ENCODE measurements at regions not wholly inside any gene's neighbourhood (a gene's known extent, or its start where the extent isn't known, plus 50 kb on each side); places are given as distances from the start of the nearest gene placed in this dataset.

- peak; percentile 51 for DNase-seq (ENCODE audit: low spot score)
- intact Hi-C loops (cut with DNase I): no loop called here
These were observed 323.6 kb upstream of the HS6ST1 start for GRCh38 chr2:128642316-128642715.

DNA sequence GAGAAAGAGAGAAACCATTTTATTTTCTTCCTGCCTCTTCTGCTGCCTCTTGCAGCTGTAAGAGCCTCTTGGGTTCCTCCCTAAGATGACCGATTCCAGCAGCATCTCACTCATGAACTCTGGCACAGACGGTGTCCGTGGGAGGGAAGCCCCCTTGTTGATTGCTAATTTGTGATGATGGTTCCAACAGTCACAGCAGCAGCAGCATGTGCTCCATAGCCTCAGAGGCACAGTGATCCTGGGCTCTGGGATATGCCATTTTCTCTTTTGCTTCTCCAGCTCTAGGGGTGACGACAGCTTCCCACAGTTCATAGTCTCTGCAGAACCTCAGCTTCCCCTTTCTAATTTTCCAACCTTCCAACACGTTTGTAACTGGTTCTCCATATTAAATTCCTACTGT is 324.2 kb upstream of the HS6ST1 start:
- peak; percentile 19 for DNase-seq (ENCODE audit: low spot score)
- intact Hi-C loops (cut with DNase I): no loop called here

- intact Hi-C loops (cut with DNase I): no loop called here
- peak; percentile 51 for DNase-seq (ENCODE audit: low spot score)
These were observed 324.8 kb upstream of the HS6ST1 start for GRCh38 chr2:128643221-128644065.

GRCh38 chr2:128644156-128644555 is 325.5 kb upstream of the HS6ST1 start:
- intact Hi-C loops (cut with DNase I): no loop called here
- peak; percentile 46 for DNase-seq (ENCODE audit: low spot score)

DNA sequence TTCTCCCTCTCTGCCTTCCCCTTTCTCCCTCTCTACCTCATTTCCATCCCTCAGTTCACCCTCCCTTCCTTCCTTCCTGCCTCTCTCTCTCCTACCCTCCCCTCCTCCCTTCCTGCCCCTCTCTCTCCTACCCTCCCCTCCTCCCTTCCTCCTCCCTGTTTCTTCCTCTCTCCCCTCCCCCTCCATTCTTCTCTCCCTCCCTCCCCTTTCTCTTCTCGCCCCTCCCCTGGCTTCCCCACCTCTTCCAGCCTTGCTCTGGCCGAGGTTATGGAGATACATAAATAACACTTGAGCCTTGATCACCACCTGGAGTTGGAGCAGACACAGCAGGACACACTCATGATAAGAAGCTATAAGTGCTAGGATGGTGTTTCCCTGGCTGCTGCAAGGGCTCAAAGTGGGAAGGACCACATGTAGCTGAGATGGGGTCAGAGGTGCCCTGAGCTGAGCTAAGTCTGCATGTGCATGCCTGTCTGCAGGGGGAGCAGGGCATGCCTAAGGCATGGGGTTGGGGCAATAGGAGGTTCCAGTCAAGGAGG is 326.1 kb upstream of the HS6ST1 start:
- intact Hi-C loops (cut with DNase I): no loop called here
- peak; percentile 7 for DNase-seq (ENCODE audit: low spot score)

DNA sequence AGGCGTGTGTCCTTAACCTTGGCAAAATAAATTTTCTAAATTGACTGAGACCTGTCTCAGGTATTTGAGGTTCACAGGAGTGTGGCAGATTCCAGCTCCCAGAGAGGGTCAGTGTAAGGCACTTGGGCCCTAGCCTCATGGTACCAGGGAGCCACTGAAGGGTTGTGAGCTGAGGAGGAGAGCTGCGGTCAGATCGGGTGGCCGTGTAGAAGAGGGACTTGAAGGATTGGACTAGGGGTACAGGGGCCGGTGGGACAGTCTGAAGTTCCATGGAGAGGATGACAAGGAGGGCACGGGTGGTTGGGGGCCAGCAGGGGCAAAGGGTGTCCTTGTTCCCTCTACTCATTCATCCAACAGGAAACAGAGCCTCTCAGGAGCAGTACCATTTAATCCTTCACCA is 327.0 kb upstream of the HS6ST1 start:
- intact Hi-C loops (cut with DNase I): no loop called here
- peak; percentile 57 for DNase-seq (ENCODE audit: low spot score)

- peak; percentile 74 for DNase-seq (ENCODE audit: low spot score)
- intact Hi-C loops (cut with DNase I): no loop called here
These were observed 327.4 kb upstream of the HS6ST1 start for GRCh38 chr2:128646091-128646490.

DNA sequence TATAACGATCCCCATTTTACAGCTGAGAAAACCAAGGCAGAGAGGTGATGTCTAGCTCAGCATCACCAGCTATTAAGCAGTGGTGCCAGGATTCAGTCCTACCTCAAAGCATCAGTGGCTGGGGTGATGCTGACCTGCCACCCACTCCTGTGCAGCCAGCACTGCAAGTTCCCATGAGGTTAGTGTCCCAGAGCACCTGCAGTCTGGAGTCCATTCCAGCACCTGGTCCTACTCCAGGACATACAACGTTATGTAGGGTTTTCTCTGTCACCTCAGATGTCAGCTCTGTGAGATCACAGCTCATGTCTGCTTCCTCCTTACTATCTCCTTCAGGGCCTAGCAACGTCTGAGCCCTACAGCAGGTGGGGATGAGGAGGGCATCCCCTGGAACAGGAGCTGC is 328.0 kb upstream of the HS6ST1 start:
- intact Hi-C loops (cut with DNase I): no loop called here
- peak; percentile 60 for DNase-seq (ENCODE audit: low spot score)

- intact Hi-C loops (cut with DNase I): no loop called here
These were observed 332.3 kb upstream of the HS6ST1 start for GRCh38 chr2:128651000-128651399.

DNA sequence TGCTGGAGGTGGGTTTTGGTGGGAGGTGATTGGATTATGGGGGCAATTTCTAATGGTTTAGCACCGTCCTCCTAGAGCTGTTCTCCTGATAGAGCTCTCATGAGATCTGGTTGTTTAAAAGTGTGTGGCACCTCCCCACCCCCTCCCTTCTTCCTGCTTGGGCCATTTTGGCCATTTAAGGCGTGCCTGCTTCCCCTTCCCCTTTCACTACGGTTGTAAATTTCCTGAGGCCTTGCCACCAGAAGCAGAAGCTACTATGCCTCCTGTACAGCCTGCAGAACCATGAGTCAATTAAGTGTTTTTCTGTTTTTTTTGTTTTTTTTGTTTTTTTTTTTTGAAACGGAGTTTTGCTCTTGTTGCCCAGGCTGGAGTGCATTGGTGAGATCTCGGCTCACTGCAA is 335.7 kb upstream of the HS6ST1 start:
- DNase-seq (ENCODE audit: low spot score): peak; percentile 77
- intact Hi-C loops (cut with DNase I): no loop called here

More at GRCh38 chr2:128651000-128651399, 332.3 kb upstream of the HS6ST1 start:
- DNase-seq (ENCODE audit: low spot score): no peak

- DNase-seq (ENCODE audit: low spot score): peak; percentile 56
These were observed 342.2 kb upstream of the HS6ST1 start for GRCh38 chr2:128660836-128661235.

GRCh38 chr2:128661311-128661710 is 342.6 kb upstream of the HS6ST1 start:
- intact Hi-C loops (cut with DNase I): no loop called here
- DNase-seq (ENCODE audit: low spot score): peak; percentile 49

More at GRCh38 chr2:128660836-128661235, 342.2 kb upstream of the HS6ST1 start:
- intact Hi-C loops (cut with DNase I): no loop called here

GRCh38 chr2:128662051-128662471 is 343.4 kb upstream of the HS6ST1 start:
- DNase-seq (ENCODE audit: low spot score): peak; percentile 49
- intact Hi-C loops (cut with DNase I): no loop called here

DNA sequence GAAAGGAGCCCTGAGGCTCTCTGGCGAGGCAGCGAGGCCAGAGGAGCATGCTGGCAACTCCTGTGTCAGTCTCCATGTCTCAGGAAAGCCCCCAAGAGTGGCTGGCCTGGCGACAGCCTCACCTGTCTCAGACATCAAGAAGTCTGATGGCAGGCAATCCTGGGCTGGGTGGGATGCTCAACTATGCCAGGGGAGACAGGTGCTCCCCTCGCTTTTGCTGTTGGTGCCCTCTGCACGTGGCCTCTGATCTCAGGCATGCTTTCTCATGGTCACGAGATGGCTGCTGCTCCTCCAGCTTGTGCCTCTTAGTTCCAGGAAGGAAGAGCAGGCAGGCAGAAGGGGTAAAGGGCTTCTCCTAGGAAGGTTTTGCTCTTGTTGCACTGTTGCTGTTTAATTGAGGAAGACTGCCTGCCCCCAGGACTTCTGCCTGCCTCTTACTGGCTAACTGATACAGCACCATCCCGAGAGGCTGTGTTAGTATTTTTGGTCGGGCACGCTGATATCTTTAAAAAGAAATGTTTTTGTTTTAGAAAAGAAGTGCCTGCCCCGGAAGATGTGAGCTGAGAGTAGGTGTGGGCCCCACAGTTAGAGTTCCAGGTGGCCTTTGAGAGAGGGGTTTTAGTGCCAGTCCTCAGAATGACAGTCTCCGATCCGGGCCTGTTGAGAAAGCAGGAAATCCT is 344.8 kb upstream of the HS6ST1 start:
- peak; percentile 22 for DNase-seq (ENCODE audit: low spot score)
- intact Hi-C loops (cut with DNase I): no loop called here

- intact Hi-C loops (cut with DNase I): no loop called here
- DNase-seq (ENCODE audit: low spot score): peak; percentile 63
These were observed 345.9 kb upstream of the HS6ST1 start for GRCh38 chr2:128664499-128664971.

- peak; percentile 36 for DNase-seq (ENCODE audit: low spot score)
- intact Hi-C loops (cut with DNase I): no loop called here
These were observed 346.4 kb upstream of the HS6ST1 start for GRCh38 chr2:128665113-128665512.

GRCh38 chr2:128666596-128666995 is 347.9 kb upstream of the HS6ST1 start:
- DNase-seq (ENCODE audit: low spot score): peak; percentile 26
- intact Hi-C loops (cut with DNase I): no loop called here

DNA sequence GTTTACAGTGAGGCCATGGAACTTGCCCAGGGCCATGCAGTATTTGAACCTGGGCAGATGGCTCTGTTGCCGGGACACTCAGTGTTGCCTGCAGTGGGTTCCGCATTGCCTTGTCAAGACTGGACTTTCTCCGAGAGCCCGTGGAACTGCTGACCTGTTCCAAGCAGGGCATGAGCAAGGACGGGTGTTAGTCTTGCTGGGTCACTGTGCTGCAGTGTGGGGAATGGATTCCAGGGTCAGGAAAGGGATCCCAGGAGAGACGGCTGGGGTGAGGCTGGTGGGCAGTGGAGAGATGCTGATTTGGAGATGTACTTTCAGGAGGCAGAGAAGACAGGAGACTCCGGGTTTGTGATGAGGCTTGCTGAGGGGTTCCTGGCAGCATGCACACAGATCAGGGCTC is 348.7 kb upstream of the HS6ST1 start:
- intact Hi-C loops (cut with DNase I): no loop called here
- DNase-seq (ENCODE audit: low spot score): peak; percentile 63

DNA sequence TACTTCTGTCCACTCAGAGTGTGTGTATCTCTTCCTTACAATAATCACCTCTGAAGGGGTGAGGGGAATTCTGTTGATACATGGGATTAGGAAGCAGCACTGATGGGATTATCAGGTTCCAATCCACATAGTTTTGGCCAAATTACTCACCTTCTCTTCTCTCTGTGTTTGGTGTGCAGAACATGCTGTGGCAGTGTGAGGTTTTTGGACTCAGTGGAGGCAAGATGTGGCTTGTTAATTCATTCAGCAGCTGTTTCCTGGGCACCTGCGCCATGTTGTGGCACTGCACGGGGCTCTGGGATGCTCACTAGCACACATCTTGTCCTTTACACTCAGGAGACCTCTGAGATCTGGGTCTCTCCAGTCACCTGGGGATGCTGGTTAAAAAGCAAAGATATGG is 350.3 kb upstream of the HS6ST1 start:
- intact Hi-C loops (cut with DNase I): no loop called here
- peak; percentile 24 for DNase-seq (ENCODE audit: low spot score)

DNA sequence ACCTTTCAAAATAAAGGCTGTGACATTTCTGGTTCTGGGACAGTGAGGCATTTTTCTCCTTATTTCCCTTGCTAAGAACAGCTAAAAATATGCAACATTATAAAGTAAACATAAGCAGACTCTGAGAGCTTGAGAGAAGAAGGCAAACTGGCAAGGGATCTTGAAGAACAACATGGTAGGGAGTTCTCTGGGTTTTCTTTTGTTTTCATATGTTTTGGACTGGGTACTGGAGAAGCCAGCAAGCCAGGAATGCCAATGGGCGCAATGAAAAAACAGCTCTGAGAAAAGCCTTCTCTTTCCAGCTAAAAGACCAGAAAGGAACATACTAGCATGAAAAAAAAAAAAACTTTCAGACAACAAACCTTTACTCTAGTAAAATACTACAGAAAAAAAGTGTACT is 351.4 kb upstream of the HS6ST1 start:
- intact Hi-C loops (cut with DNase I): no loop called here
- DNase-seq (ENCODE audit: low spot score): no peak
